Stromal cell of bone marrow (primary cell): ENCODE measurements at regions not wholly inside any gene's neighbourhood (a gene's known extent, or its start where the extent isn't known, plus 50 kb on each side); places are given as distances from the start of the nearest gene placed in this dataset.

Experiments
- DNase-seq: peaks from one replicate; pipeline ENCODE4 v3.0.0-alpha.2; 2012; ENCODE audit warnings: low read depth

- no peak for DNase-seq
These were observed 311.0 kb downstream of the GABRB2 start for GRCh38 chr5:161235569-161235968.

DNA sequence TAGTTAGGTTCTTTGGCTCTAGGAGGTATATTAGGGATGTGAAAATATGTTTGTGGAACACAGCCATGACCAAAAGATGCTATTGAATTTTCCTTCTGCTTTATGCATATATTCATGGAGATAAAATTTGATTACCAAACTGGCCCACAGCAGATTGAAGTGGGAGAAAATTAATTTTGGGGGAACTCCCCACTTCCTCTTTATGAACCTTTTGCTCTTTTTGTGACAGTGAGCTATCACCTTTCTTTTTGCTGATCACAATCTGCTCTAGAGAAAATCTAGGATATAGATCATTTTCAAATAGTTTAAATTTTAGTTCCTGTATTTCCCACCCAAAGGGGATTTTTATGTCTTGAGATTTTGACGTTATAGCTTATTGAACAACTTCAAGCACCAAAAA, 313.0 kb downstream of the GABRB2 start:
- DNase-seq = no peak

GRCh38 chr5:161230221-161230620, 316.3 kb downstream of the GABRB2 start:
- no peak for DNase-seq

GRCh38 chr5:161219816-161220215, 326.7 kb downstream of the GABRB2 start:
- DNase-seq = no peak

- DNase-seq = no peak
These were observed 329.6 kb downstream of the GABRB2 start for GRCh38 chr5:161216877-161217276.

- no peak for DNase-seq
These were observed 334.3 kb downstream of the GABRB2 start for GRCh38 chr5:161212123-161212712.

DNA sequence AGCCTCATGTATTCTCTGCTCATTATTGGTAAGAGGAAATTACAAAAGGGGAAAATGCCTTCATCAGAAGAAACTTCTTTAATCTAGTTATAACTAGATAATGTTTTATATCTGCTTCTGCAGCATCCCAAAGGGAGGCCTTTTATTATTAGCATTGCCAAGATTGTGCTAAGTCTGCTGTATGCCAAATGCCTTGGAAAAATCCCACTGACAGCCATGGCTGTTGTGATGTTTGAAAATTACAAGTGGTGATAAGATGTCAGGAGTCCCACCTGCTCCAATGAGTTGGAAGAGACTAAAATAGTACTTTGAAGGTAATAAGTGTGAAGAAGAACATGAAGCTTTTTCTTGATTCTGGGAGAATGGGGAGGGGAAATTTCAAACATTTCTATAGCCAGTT, 345.0 kb downstream of the GABRB2 start:
- DNase-seq = no peak

- DNase-seq = no peak
These were observed 338.8 kb upstream of the ATP10B start for GRCh38 chr5:161190778-161191177.

- DNase-seq = no peak
These were observed 338.1 kb upstream of the ATP10B start for GRCh38 chr5:161190086-161190485.

DNA sequence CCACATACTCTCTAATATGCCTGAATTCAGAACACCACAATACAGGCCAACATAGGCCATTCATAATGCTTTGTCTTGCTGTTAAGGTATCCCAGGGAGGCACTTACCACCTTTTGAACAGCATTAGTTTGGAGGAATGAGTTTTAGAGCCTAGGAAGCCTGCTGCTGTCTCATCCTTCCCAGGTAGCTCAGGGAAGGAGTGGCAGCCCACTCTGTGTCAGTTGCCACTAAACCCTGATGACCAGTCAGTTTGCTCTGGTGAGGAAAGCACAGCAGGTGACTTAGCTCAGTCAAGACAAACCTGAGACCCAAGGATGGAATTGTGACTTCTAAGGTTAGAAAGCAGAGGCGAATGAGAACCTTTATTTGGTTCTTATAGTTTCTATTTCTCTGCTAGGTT, 337.4 kb upstream of the ATP10B start:
- no peak for DNase-seq

DNA sequence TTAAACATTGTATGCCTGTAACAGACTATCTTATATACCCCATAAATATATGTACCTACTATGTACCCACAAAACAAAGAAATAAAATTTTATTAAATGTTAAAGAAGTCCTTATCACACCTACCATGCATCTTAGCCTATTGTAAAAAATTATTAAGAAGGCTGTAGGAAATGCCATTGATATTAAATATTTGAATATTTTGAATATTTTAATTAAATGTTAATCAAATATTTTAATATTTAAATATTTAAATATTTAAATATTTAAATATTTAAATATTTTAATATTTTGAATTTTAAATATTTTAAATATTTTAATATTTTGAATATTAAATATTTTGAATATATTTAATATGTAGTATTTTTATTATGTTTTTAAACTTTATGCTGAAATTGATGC, 331.5 kb upstream of the ATP10B start:
- no peak for DNase-seq

DNA sequence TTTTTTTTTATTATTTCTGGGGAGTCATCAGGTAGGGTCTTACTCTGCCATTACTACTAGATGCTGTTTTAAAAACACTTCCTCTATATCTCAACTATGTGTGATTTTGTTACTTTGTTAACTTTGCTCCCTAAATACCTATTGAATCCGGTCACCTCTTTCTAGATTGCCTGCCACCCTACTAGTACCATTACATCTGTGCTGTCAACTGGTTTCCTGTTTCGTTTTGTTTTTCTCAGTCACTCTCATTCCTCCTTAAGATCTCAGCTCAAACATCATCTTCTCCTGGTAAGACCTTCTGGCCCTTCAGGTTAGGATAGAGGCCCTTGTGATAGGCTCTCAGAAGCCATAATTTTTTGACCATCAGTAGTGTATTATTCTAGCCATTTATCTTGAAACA, 324.2 kb upstream of the ATP10B start:
- no peak for DNase-seq

GRCh38 chr5:161169776-161170175, 317.8 kb upstream of the ATP10B start:
- no peak for DNase-seq

DNA sequence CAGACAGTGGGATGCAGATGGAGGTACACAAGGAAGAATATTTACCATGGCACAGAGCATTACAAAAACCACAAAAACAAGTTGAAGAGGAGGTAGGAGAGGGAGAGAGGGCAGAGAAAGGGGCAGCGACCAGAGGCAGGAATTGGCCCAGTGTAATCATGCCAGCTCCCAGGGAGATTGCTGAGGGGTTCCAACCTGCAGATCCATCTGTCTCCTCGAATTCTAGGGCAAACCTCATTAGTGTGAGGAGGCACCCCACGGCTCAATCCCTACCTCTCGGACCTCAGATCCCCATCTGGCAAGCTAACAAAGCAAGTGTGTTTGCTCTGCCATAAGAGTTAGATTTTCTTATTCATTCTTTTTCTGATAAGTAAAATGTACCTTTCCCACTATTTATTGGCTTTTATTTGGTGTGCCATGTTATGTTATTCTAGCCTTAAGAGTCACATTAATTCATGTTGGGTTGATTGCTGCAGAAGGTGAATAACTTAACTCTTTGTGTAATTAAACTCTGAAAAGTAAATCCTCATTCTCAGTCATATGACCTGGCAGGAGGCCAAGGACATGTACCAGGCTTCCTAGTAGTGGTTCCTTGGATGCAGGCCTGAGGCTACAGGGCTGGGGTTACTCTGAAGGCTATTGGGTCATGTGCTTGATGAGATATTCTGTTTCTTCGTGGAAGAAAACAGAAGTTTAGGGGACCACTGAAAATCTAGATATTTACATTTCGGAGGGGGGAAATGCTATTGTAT, 315.2 kb upstream of the ATP10B start:
- no peak for DNase-seq

DNA sequence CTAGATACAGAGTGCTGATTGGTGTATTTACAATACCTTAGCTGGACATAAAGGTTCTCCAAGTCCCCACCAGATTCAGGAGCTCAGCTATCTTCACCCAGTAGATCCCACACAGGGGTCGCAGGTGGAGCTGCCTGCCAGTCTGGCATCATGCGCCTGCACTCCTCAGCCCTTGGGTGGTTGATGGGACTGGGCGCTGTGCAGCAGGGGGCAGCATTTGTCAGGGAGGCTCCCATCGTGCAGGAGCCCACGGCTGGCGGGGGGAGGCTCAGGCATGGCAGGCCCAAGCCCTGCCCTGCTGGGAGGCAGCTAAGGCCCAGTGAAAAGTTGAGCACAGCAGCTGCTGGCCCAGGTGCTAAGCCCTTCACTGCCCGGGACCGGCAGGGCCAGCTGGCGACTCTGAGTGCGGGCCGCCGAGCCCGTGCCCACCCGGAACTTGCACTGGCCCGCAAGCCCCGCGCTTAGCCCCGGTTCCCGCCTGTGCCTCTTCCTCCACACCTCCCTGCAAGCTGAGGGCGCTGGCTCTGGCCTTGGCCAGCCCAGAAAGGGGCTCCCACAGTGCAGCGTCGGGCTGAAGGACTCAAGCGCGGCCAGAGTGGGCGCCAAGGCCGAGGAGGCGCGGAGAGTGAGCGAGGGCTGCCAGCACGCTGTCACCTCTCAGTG, 314.1 kb upstream of the ATP10B start:
- no peak for DNase-seq

DNA sequence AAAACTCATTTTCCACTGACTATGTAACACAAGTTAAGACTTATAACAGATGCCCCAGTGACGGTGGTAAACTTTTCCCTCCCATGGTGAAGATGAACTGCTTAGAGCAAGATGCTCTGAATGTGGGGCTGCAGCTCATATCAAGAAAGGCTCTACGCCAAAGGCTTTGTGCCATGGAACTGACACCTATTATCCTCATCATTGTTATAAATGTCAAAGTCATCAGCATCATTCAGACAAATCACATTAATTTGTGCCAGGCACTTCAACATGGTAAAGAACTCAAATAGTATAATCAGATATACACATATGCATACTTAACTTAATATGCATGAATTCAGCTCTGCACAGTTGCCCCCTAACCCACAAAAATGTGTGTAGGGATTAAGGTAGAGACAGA, 305.9 kb upstream of the ATP10B start:
- no peak for DNase-seq

DNA sequence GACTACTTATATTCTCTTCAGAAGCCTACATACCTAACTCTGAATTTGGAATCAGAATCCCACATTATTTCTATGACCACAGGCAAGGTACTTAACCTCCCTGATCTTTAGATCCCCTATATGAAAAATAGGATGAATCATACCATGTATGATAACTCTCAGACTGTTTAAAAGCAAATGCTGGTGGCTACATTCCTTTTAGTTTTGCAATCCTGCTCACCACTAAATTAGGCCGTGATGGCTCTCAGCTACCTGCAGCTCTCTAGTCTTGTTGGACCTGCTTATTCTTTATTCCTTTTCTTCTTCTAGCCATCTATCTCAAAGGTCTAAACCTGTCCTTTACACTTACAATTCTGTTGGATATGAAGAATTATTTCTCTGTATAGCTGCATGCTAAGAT, 303.4 kb upstream of the ATP10B start:
- DNase-seq = no peak

DNA sequence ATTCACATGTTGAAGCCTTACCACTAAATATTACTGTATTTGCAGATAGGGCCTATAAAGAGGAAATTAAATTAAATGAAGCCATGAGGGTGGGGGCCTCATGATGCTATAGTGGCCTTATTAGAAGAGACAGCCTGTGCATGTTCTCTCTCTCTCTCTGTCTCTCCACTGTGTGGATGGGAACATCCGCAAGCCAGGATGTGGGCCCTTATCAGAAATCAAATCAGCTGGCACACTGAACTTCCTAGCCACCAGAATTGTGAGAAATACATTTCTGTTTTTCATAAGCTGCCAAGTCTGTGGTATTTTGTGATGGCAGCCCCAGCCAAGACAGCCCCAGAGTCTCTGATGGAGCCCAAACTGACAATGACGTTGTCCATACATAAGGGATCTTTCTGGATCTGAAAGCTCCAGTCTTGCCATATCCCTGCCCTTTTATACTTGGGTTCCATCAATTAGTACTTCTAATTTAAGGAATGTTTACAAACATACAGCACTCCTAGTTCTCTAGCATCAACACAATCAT, 300.5 kb upstream of the ATP10B start:
- DNase-seq = no peak

DNA sequence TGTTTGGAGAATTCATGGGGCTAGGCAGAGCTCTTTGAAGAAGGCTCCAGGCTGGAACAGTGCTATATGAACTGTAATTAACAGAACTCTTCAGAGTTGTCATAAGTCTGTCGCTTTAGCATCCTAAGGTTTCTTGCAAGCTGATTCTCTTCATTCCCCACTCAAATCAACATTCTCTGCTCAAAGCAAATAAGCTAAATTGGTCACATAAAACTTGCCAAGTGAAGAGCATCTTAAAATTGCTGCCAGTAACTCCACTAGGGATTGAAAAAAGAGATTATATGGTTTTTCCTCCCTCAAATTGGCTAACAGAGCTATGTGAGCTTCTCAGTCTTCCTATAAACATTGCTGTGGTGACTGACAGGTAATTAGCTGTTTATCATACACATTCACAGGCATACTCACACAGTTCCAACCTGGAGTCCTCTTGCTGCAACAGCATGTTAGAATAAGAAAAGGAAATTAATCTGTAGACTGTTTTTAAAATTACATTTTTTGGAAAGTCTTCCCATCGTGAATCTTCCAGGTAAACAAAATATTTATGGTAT, 298.5 kb upstream of the ATP10B start:
- no peak for DNase-seq

DNA sequence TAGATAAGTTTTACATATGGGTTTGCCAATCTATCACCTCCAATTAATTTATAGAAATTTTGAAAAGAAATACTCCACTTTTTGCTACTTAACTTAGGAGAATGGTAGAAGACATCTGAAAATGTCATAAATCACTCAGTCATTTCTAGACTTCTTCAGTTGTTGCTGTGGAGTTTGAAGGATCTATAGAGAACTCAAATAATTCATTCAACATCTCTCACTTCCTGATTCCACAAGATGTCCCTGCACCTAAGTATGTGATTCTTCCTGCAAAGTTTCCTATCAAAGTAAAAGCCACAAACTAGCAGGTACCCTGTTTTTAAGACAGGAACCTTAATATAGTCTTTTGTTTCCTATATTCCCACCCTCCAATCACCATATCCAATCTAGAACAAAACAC, 297.1 kb upstream of the ATP10B start:
- DNase-seq = no peak

DNA sequence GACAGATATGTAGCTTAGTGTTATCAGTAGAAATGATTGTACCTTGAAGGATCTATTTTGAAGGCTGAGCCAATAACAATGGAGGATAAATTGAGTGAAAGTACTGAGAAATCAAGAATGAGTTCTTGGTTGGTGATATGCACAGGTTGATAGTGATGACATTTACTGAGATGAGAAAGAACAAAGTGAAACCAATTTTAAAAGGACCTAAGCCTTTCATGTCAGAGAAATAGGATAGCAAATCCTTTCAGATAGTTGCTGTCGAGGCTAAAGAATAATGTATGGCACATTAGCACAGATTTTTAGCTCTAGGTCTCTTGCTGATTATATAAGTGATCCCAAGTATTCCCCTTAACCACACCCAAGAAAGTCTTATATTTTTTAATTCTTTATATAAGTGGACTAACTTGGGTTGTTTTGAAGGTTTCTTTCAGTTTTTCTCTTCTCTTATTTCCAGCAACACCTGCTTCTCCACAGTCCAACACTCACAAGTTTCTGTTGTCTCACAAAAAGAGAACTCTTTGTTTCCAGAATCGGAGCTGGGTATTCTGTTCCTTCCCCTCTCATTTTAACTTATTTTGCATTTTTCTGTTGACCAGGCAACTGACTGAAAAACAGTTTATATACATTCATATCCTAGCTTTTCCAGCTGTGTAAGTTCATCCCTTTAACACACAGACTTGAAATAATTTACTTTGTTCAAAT, 286.9 kb upstream of the ATP10B start:
- no peak for DNase-seq

- DNase-seq = no peak
These were observed 282.9 kb upstream of the ATP10B start for GRCh38 chr5:161134956-161135355.
